ENCODE measurements at regions not wholly inside any gene's neighbourhood (a gene's known extent, or its start where the extent isn't known, plus 50 kb on each side); places are given as distances from the start of the nearest gene placed in this dataset.

- RAD21 ChIA-PET (ENCODE audit: unreplicated experiment), result interaction anchor here (1.3 kb wide), 1 partner anchor 121 kb away, joined by 3 read pairs; no protein-coding TSS in a partner anchor
- POLR2A ChIA-PET, result no interaction called here
- H4K20me1 ChIP-seq (ENCODE audit: control insufficient read depth, insufficient read depth), result no peaks in the 10 kb centered on the region
- SMC1A ChIA-PET (ENCODE audit: uncharacterized antibody, unreplicated experiment), result no interaction called here
- in situ Hi-C loops (cut with MboI), result no loop called here
- no TSS peak for BruUV-seq (replicated peaks)
- H3K9ac ChIP-seq (ENCODE audit: control insufficient read depth, insufficient read depth, low read length), result no peak overlapping the region
- DNase-seq (ENCODE audit: low read depth, low spot score) (no peak), ATAC-seq (no peak), FAIRE-seq (no peak)
- TF ChIP-seq HDAC6 (IDR thresholded peaks at IDR 0.05; ENCODE audit: unreplicated experiment), result no peak
- no peak for TF ChIP-seq BCL11A (IDR thresholded peaks at IDR 0.05; ENCODE audit: low read depth, low read length)
- no peak for TF ChIP-seq HSF1 (IDR thresholded peaks at IDR 0.05; ENCODE audit: low read depth, low read length)
- no peak for TF ChIP-seq USF2 (IDR thresholded peaks at IDR 0.05; ENCODE audit: borderline replicate concordance, low read depth, low read length)
- TF ChIP-seq SKIL (IDR thresholded peaks at IDR 0.05; ENCODE audit: low read depth, poor library complexity, severe bottlenecking), result no peak
- TF ChIP-seq EED (IDR thresholded peaks at IDR 0.05; ENCODE audit: low read depth), result no peak
- TF ChIP-seq SMAD5 (IDR thresholded peaks at IDR 0.05; ENCODE audit: low read depth), result no peak
- no peak for TF ChIP-seq IKZF1 (conservative IDR thresholded peaks at IDR 0.05)
- TF ChIP-seq KAT2A (conservative IDR thresholded peaks at IDR 0.05; ENCODE audit: control insufficient read depth, low read depth, low read length), result no peak
- intact Hi-C loops (cut with micrococcal nuclease; ENCODE audit: unreplicated experiment), result no loop called here
- H3K36me3 ChIP-seq (ENCODE audit: control insufficient read depth in 2 of 2, insufficient read depth in 2 of 2, low read length in 1 of 2), result no peaks in the 10 kb centered on the region
- no peaks in the 10 kb centered on the region for H3K4me1 ChIP-seq (ENCODE audit: control insufficient read depth, insufficient read depth, low read length)
- H3K27ac ChIP-seq (ENCODE audit: control insufficient read depth, insufficient read depth), result no peak overlapping the region
- no peaks in the 10 kb centered on the region for H3K27me3 ChIP-seq (replicated peaks in 1 of 2; ENCODE audit: control insufficient read depth in 2 of 2, insufficient read depth in 2 of 2, low read length in 1 of 2)
- H3K4me3 ChIP-seq, result no peak overlapping the region
- no peak overlapping the region for H2AFZ ChIP-seq (ENCODE audit: control insufficient read depth, low read depth, low read length)
- no peaks in the 10 kb centered on the region for H3K79me2 ChIP-seq (ENCODE audit: control insufficient read depth, insufficient read depth, low read length)
- H3K4me2 ChIP-seq (ENCODE audit: control insufficient read depth, insufficient read depth), result no peak overlapping the region
- CTCF ChIA-PET, result no interaction called here
- no peaks in the 10 kb centered on the region for H3K9me3 ChIP-seq (replicated peaks; ENCODE audit: control insufficient read depth, insufficient read depth, low read length)
Observed at GRCh38 chr11:97019754-97020153, 629.9 kb downstream of the JRKL start.

Data from GM12878 (cell line).